Ecto neural progenitor cell (in vitro differentiated cells): ENCODE measurements at regions not wholly inside any gene's neighbourhood (a gene's known extent, or its start where the extent isn't known, plus 50 kb on each side); places are given as distances from the start of the nearest gene placed in this dataset.

ENCODE experiments used
- DNase-seq: peaks from one replicate; pipeline ENCODE4 v3.0.0-alpha.2; 2018; ENCODE audit warnings: low spot score

- no peak for DNase-seq
Measured at GRCh38 chr17:79218175-79218824, 143.7 kb downstream of the ENGASE start.

GRCh38 chr17:79217473-79218135 lies 143.0 kb downstream of the ENGASE start:
- no peak for DNase-seq

GRCh38 chr17:79216826-79217225 lies 142.2 kb downstream of the ENGASE start:
- no peak for DNase-seq

GRCh38 chr17:79216391-79216790 lies 141.8 kb downstream of the ENGASE start:
- no peak for DNase-seq

- no peak for DNase-seq
Measured at GRCh38 chr17:79215631-79216030, 141.0 kb downstream of the ENGASE start.

- DNase-seq = no peak
Measured at GRCh38 chr17:79214940-79215604, 140.4 kb downstream of the ENGASE start.

- no peak for DNase-seq
Measured at GRCh38 chr17:79214459-79214858, 139.8 kb downstream of the ENGASE start.

GRCh38 chr17:79213305-79213704 lies 138.7 kb downstream of the ENGASE start:
- no peak for DNase-seq

- DNase-seq = no peak
Measured at GRCh38 chr17:79212149-79213087, 137.8 kb downstream of the ENGASE start.

- no peak for DNase-seq
Measured at GRCh38 chr17:79211061-79211770, 136.6 kb downstream of the ENGASE start.

- no peak for DNase-seq
Measured at GRCh38 chr17:79210638-79211037, 136.0 kb downstream of the ENGASE start.

GRCh38 chr17:79207960-79208359 lies 133.3 kb downstream of the ENGASE start:
- DNase-seq = no peak

- no peak for DNase-seq
Measured at GRCh38 chr17:79205688-79206205, 131.1 kb downstream of the ENGASE start.

GRCh38 chr17:79204261-79204660 lies 129.6 kb downstream of the ENGASE start:
- no peak for DNase-seq

- no peak for DNase-seq
Measured at GRCh38 chr17:79203657-79204056, 129.0 kb downstream of the ENGASE start.

GRCh38 chr17:79203016-79203415 lies 128.4 kb downstream of the ENGASE start:
- no peak for DNase-seq

GRCh38 chr17:79202480-79202879 lies 127.9 kb downstream of the ENGASE start:
- no peak for DNase-seq

GRCh38 chr17:79201536-79202227 lies 127.1 kb downstream of the ENGASE start:
- DNase-seq = no peak

GRCh38 chr17:79201119-79201518 lies 126.5 kb downstream of the ENGASE start:
- DNase-seq = no peak

GRCh38 chr17:79196913-79197312 lies 122.3 kb downstream of the ENGASE start:
- no peak for DNase-seq
